Astrocyte of the hippocampus (primary cell): ENCODE measurements at regions not wholly inside any gene's neighbourhood (a gene's known extent, or its start where the extent isn't known, plus 50 kb on each side); places are given as distances from the start of the nearest gene placed in this dataset.
A peak's percentile ranks its signal among the peaks of the same experiment; 100 is the strongest.
"Not testable (repeated sequence)": the region's sequence is repeated elsewhere in the genome, so short reads cannot be mapped to it uniquely, and the experiment has no call there.

Experiments
- DNase-seq: peaks from one replicate; pipeline ENCODE4 v3.0.0; 2011; ENCODE audit warnings: low read depth, low spot score

DNA sequence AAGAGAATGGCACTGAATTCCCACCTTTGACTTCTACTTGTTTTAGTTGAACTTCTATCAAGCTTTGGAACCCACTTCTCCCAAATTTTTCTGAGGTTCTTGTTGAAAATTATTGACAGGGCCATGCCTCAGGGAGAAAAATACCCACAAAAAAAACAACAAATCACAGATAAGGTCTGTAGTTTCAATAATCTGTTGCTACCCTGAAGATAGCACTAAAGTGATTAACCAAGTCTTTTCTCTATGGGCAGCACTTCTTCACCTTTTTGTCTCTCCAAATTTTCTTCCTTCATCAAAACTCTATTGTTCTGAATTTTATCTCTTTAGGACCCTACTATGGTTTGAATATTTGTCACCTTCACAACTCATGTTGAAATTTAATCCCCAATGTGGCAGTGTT lies 154.3 kb upstream of the FGF10 start:
- no peak for DNase-seq

- DNase-seq = peak; percentile 0
Observed at GRCh38 chr5:44542470-44542869, 153.2 kb upstream of the FGF10 start.

GRCh38 chr5:44539602-44539919 lies 150.3 kb upstream of the FGF10 start:
- DNase-seq = no peak

DNA sequence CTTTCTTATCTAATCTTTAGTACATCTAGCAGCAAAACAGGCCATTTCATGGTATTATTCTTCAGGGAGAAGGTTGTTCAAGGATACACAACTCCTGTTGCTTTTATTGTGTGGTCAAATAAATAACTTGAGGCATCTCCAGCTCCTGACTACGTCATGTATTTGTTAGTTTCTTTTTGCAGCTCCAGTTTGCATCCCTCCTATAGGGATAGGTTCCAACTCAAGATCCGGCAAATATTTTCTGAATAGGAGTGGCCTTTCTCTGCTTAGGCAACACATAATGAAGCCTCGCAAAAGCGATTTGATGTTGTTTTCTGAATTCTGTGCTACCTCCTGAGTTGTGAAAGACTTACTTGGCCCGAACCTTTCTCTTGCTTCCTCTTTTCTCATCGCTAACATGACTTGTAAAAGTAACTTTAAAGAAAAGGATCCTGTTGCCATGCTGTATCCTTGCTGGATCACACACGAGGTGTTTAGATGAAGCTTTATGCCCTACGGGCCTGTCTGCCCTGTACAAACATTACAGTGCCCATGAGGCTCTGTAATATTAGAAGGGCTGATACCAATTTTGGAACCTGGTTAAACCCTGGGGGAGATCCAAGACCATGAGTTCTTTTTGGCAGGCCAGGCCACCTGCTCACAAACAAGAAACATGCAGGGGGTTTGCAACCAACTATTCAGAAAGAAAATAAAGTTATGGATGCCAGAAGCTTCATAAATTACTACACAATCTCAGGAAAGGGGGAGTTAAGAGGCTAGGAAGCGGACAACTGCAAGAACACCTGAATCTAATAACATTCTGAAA lies 149.8 kb upstream of the FGF10 start:
- DNase-seq = no peak

- peak; percentile 64 for DNase-seq
Observed at GRCh38 chr5:44536650-44537260, 147.5 kb upstream of the FGF10 start.

DNA sequence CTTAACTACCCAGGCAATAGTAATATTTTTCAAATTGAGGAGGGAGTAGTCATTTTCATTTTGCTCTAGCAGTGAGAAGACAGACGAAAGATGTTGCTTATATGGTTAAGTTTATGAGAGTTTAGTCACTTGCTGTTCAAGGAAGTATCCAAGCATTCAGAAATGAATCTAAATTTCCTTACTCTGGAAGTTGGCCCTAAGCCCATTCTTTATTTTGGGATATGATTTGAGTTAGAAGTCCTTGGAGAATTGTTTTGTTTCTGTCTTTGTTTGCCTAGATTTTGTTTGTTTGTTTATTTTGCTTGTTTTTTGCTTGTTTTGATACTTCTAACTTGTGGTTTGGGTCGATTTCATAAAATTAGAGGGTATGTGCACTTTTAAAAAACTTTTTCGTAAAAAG lies 146.4 kb upstream of the FGF10 start:
- DNase-seq = no peak

- DNase-seq = no peak
Observed at GRCh38 chr5:44532981-44533380, 143.8 kb upstream of the FGF10 start.

- DNase-seq = not testable (repeated sequence)
Observed at GRCh38 chr5:44531756-44532155, 142.5 kb upstream of the FGF10 start.

- DNase-seq = not testable (repeated sequence)
Observed at GRCh38 chr5:44530783-44531182, 141.6 kb upstream of the FGF10 start.

- DNase-seq = no peak
Observed at GRCh38 chr5:44511596-44511995, 122.4 kb upstream of the FGF10 start.

- DNase-seq = no peak
Observed at GRCh38 chr5:44506561-44506960, 117.3 kb upstream of the FGF10 start.

DNA sequence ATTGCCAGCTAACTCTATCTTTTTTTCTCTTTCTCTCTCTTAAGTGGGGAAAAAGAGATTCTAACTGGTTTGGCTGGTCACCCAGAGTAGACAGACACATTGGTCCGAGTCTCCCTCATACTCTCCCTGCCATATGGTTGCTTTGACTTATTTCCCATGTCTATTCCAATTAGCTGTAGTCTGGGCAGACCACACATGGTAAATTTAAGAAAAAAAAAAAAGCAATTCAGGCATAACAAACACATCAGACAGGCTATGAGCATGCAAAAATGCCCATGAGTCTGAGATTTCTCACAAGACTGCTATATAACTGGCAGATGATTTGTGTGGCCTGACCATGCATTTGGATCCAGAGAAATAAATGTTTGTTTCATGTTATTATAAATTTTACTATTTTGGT lies 110.2 kb upstream of the FGF10 start:
- DNase-seq = no peak

DNA sequence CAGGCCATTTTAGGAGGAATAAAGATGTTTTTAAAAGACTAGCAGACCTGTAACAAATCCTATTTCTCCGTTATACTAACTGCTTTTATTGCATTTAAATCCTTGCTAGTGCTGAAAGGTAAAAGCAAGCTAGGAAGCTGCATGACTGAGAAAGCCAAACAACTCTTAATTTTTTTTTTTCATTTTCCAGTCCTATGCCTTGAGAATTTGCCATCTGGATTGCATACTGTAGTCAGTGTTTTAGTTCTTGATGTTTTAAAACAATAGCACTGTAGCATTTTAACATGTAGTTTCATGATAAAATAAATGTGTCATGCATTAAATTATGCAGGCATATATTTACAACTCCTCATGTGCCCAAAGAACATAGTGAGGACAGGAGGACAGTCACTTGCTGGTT lies 108.4 kb upstream of the FGF10 start:
- DNase-seq = no peak

GRCh38 chr5:44495280-44495679 lies 106.1 kb upstream of the FGF10 start:
- DNase-seq = no peak

DNA sequence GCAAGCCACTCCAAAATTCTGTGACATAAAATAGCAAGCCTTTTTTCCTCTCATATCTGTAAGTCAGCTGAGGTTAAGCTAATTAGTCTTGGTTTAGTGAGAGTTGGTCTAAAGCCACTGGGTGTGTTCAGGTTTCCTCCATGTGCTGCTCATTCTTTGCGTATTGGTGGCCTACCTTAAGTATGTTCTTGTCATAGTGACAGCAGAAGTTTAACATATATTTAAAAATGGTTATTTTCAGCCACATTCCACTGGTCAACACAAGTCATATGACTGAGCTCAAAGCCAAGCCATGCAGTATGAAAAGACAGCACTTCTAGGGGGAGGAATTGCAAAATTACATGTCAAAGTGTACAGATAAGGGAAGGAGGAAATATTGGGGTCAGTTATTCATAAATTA lies 100.5 kb upstream of the FGF10 start:
- DNase-seq = no peak

GRCh38 chr5:44486591-44486990 lies 97.4 kb upstream of the FGF10 start:
- no peak for DNase-seq

DNA sequence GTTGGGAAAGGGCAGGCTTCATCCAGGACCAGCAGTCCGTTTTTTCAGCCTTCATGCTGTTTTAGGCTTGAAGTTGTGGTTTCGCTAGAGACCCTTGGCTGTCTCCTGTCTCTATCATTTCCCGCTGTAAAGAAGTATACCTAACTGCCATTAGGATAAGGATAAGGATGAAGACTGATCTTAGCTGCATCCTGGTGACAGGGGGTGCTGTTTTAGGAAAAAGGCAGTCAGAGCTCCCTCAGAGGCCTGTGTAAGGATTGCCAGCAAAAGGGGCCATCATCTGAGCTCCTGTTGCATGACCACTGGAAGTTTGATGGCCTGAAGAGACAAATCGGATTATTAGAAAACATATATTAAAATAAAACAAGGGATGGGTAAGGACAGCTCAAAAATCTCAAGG lies 64.8 kb upstream of the FGF10 start:
- DNase-seq = no peak

- DNase-seq = no peak
Observed at GRCh38 chr5:44446399-44446798, 57.2 kb upstream of the FGF10 start.

- DNase-seq = no peak
Observed at GRCh38 chr5:44443172-44443571, 54.0 kb upstream of the FGF10 start.

- no peak for DNase-seq
Observed at GRCh38 chr5:44441460-44441859, 52.2 kb upstream of the FGF10 start.

- no peak for DNase-seq
Observed at GRCh38 chr5:44440186-44440585, 51.0 kb upstream of the FGF10 start.
